Limb (tissue), 2 donors: ENCODE measurements at regions not wholly inside any gene's neighbourhood (a gene's known extent, or its start where the extent isn't known, plus 50 kb on each side); places are given as distances from the start of the nearest gene placed in this dataset.

Experiments
- DNase-seq, 2 donors: peaks; one replicate each; pipeline ENCODE4 v3.0.0-alpha.2; 2016; ENCODE audit errors: extremely low spot score in 2 of 2

DNA sequence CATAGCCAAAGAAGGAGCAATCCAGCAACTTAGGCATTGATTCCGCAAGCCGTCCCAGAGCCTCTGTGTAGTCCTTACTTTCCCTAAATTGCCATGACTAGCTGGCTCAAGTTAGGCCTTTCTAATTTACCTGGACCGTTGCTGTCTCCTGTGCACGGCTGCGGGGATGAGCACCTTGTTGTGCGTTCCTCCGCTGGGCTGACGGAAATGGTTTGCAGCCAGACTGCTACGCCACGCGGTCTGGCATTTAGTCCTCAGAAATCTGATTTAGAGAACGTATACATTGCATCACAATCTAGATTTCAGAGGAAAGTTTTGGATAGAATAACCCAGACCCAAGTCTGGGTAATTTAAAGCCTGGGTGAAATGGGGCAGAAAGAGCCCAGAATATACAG is 133.2 kb upstream of the ARHGAP5 start:
- no peak for DNase-seq

- DNase-seq, result no peak
Measured at GRCh38 chr14:31944256-31945073, 132.6 kb upstream of the ARHGAP5 start.

- no peak for DNase-seq
Measured at GRCh38 chr14:31945074-31945613, 132.0 kb upstream of the ARHGAP5 start.

GRCh38 chr14:31945701-31946100 is 131.4 kb upstream of the ARHGAP5 start:
- no peak for DNase-seq

DNA sequence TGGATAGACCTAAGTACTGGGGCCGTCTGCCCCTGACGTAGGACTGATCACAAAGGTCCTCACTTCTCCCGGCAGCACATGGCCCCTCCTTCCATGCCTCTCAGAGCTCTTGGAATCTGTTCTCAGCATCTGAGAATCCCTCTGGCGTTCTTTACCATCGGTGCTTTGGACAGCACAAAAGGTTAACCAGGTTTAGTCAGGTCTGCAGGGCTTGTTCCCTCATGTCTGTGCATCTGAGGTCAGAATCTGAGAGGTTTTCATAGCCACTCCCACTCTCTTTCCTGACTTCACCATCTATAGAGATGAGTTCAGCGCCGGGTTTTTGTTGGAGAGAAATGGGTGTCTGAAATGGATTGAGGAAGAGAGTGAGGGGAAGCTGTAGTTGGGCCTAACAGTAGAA is 130.0 kb upstream of the ARHGAP5 start:
- no peak for DNase-seq

- DNase-seq, result no peak
Measured at GRCh38 chr14:31947680-31948595, 129.2 kb upstream of the ARHGAP5 start.

DNA sequence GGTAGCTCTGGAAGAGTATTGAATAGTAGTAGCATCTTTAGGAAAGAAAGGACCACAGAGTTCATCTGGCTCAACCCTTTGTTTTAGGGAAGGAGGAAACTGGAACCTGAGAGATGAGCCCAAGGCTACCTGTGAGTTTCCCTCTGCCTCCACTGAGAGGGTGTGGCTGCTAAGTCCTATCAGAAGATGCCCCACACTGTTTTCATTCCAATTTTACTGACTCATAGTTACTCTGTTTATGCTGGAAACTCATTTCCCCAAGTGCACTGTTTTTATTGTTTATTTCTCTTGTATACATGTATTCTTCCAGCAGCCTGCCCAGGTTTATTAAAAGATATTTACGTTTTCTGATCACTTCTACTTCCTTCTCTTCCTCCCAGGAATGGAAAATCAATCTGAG is 127.4 kb upstream of the ARHGAP5 start:
- no peak for DNase-seq

DNA sequence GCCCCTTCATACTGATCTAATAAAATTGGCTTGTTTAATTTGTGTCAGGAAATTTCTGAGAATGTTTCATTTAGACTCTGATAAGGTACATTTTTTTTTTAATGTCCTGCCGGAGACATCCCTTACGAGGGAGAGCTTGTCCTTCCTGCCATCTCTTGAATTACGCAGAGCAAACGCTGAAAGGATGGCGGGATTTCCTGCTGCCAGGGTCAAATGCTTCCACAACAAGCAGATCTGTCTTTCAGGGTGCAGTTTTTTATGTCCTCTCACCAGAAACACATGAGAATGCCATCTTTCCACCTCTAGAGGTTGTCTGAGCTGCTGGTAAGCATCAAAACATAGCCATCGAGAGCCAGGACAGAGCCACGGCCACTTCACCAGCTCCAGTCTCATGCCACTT is 126.8 kb upstream of the ARHGAP5 start:
- DNase-seq, result no peak

DNA sequence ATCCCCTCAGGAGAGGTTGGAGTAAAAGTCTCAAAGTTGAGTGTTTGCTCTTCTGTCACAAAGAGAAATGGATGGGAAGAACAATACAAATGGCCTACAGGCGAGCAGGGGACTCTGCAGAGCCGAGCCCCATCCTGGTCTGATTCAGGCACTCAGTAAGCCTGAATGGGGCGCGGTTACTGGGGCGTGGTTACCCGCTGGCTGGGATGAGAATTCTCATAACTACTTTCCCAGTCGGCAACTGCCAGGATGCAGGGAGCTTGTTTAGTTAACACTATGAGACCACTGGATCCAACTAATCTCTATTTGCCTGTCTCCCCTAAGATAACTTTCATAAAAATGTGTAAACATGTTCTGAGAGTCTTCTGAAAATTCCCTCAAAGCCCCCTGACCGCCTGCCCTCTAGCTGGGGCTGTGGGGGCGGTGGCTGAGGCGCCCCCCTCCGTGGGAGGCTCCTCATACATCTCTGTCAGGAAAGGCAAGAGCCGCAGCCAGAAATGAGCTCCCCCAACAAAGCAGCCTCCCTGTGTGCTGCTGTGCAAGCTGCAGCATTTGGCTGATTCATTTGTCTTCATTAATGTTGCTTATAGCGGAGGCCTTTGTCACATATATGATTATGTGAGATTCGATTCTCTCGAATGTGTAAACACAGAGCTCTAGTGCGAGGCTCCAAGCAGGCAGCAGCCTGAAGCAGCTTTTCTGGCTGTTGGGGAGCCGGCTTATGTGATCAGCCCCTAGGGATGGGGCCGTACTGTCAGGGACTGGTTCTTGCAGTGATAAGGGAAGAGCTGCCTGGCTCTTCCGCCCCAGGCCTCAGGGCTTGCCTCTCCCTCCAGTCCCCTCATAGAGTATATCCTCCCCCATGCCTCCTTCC is 126.1 kb upstream of the ARHGAP5 start:
- DNase-seq, result peak; percentile 70 to 75

DNA sequence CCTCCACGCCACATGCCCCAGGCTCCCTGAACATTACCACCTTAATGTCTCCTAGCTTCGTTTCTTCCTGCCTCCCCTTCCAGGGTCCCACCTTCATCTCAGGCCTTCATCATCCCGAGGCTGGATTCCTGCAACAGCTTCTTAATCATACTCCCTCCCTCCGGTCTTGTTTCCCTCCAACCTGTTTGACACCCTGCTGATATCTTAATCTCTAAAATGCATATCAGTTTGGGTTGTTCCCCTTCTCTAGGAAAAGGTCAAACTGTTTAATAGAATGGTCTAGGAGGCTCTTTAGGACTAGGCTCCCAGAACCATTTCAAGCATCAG is 125.5 kb upstream of the ARHGAP5 start:
- DNase-seq, result no peak

GRCh38 chr14:31952573-31952972 is 124.5 kb upstream of the ARHGAP5 start:
- DNase-seq, result no peak

GRCh38 chr14:31953210-31953609 is 123.9 kb upstream of the ARHGAP5 start:
- no peak for DNase-seq

GRCh38 chr14:31954991-31955390 is 122.1 kb upstream of the ARHGAP5 start:
- no peak for DNase-seq

- no peak for DNase-seq
Measured at GRCh38 chr14:31955936-31956579, 121.0 kb upstream of the ARHGAP5 start.

DNA sequence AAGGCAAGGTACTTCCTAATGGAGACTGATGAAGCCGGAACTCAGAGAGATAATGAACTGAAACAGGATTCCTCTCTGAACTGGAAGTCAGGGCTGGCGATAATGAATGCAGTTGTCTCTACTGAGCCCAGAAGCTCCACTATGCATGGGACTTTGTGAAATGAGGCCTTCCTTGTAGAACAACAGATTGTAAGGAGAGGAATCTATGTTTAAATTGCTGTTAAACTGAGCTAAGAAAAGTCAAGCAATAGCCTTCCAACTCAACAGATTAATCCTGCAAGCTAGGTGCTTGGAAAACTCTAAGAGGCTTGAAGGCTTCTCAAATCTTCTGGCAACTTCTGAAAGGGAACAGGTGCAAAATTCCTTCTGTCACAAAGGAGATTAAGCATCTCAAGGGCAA is 119.5 kb upstream of the ARHGAP5 start:
- DNase-seq, result no peak

GRCh38 chr14:31960039-31960438 is 117.1 kb upstream of the ARHGAP5 start:
- no peak for DNase-seq

GRCh38 chr14:31961896-31962295 is 115.2 kb upstream of the ARHGAP5 start:
- no peak for DNase-seq

- DNase-seq, result no peak
Measured at GRCh38 chr14:31962920-31963319, 114.2 kb upstream of the ARHGAP5 start.

DNA sequence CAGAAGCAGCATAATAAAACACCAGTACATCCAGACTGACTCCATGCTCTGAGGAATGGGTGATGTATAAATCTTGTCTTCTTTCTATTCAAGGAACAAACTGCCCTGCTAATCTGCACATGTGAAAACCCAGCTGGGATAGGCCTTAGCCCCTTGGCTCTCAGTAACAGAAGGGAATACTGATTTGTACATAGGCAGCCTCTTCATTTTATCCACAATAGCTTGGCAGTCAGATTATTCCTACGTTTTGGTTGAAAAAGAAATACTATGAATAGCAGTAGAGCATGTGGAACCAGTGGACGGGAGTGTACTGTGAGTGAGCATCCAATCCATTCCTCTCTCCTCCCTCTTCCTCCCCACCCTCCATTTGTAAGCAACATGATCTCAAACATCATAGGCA is 113.5 kb upstream of the ARHGAP5 start:
- no peak for DNase-seq

- DNase-seq, result no peak
Measured at GRCh38 chr14:31964490-31964889, 112.6 kb upstream of the ARHGAP5 start.
